DND-41 (cell line): ENCODE measurements at regions not wholly inside any gene's neighbourhood (a gene's known extent, or its start where the extent isn't known, plus 50 kb on each side); places are given as distances from the start of the nearest gene placed in this dataset.

Source experiments
- EZH2 ChIP-seq: IDR thresholded peaks from 3 replicates; pipeline ENCODE4 v1.6.1; 2012; ENCODE audit warnings: borderline replicate concordance, low read depth, mild to moderate bottlenecking, moderate library complexity, low read length, inconsistent platforms; ENCODE audit not compliant: severe bottlenecking
- TF ChIP-seq, protein P1 (sequence below): IDR thresholded peaks from 2 replicates; pipeline ENCODE4 v1.5.1; 2012; ENCODE audit warnings: borderline replicate concordance, low read length, moderate library complexity, mild to moderate bottlenecking; ENCODE audit not compliant: poor library complexity, severe bottlenecking; ENCODE audit errors: extremely low read depth

DNA sequence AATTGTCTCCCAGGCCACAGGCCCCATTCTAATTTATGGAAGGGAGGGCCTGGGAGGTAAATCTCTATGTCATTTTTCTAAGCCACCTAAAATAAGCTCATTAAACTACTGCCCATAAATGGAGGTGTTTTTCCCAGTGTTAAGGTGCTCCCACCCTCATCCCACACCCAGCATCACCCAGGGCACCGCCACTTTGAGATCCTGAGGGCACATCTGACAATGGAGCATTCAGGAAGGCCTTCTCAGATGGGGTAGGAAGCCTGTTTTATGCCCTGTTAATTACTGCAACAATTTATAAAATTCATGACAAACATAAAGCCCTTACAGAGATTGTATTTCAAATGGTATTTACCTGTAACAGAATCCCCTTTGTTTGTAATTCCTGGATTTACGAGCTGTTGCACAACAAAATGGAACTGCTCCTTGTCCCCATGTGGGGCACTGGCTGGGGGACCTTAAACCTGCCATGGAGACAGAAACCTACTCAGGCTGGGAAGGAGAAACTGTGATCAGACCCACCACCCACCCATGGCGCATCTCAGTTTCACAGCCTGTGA, 319.5 kb upstream of the USP24 start:
- TF ChIP-seq, protein P1, sequence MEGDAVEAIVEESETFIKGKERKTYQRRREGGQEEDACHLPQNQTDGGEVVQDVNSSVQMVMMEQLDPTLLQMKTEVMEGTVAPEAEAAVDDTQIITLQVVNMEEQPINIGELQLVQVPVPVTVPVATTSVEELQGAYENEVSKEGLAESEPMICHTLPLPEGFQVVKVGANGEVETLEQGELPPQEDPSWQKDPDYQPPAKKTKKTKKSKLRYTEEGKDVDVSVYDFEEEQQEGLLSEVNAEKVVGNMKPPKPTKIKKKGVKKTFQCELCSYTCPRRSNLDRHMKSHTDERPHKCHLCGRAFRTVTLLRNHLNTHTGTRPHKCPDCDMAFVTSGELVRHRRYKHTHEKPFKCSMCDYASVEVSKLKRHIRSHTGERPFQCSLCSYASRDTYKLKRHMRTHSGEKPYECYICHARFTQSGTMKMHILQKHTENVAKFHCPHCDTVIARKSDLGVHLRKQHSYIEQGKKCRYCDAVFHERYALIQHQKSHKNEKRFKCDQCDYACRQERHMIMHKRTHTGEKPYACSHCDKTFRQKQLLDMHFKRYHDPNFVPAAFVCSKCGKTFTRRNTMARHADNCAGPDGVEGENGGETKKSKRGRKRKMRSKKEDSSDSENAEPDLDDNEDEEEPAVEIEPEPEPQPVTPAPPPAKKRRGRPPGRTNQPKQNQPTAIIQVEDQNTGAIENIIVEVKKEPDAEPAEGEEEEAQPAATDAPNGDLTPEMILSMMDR: no peak
- TF ChIP-seq EZH2: no peak
